ENCODE measurements at regions not wholly inside any gene's neighbourhood (a gene's known extent, or its start where the extent isn't known, plus 50 kb on each side); places are given as distances from the start of the nearest gene placed in this dataset.

DNA sequence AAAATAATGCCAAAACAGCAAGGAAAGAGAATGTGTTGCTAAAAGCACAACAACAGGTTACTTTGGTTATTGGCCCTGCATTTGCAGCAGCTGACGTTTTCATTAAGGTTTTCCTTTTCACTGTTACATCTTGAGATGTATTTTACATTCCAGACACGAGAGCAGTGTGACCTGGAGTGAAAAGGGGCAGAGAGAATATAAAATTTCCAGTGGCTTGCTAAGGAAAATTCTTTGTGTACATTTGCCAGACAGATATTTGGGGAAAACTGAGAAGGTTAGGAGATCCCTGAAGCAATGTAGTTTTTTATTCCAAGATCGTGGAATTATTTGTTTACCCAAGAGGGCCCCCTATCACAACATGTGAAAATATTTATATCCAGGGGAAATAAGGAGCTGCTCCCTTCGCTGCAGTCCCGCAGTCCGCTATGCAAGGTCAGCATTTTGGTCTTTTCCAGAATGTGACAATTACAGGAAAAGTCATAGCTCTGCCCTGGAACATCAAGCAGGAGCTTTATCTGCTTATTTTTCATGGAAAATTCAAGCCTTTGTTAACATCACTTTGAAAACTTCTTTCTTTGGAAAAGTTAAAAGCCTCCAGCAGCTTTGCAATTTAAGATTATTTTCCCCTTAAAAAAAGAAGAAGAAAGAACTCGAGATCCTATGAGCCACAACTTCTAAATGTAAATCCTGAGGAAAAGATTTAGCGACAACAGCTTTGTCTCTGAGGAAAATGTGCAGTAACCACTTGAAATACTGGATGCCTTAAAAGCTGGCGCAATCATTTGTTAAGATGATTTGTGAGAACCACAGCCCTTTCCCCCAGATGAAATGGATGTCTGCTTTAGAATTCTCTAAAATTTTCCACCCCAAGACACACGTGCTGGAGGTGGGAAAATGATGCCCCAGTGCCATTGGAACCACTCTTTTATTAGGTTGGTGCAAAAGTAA, 256.4 kb upstream of the TPM1 start:
- TF ChIP-seq, protein P1, sequence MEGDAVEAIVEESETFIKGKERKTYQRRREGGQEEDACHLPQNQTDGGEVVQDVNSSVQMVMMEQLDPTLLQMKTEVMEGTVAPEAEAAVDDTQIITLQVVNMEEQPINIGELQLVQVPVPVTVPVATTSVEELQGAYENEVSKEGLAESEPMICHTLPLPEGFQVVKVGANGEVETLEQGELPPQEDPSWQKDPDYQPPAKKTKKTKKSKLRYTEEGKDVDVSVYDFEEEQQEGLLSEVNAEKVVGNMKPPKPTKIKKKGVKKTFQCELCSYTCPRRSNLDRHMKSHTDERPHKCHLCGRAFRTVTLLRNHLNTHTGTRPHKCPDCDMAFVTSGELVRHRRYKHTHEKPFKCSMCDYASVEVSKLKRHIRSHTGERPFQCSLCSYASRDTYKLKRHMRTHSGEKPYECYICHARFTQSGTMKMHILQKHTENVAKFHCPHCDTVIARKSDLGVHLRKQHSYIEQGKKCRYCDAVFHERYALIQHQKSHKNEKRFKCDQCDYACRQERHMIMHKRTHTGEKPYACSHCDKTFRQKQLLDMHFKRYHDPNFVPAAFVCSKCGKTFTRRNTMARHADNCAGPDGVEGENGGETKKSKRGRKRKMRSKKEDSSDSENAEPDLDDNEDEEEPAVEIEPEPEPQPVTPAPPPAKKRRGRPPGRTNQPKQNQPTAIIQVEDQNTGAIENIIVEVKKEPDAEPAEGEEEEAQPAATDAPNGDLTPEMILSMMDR (conservative IDR thresholded peaks at IDR 0.05) = no peak
- no peak for TF ChIP-seq EZH2 (IDR thresholded peaks at IDR 0.05; ENCODE audit: low read depth)
